Hematopoietic multipotent progenitor cell (in vitro differentiated cells): ENCODE measurements at regions not wholly inside any gene's neighbourhood (a gene's known extent, or its start where the extent isn't known, plus 50 kb on each side); places are given as distances from the start of the nearest gene placed in this dataset.
"Not testable (repeated sequence)": the region's sequence is repeated elsewhere in the genome, so short reads cannot be mapped to it uniquely, and the experiment has no call there.

Experiments
- DNase-seq, 3 donors: peaks; one replicate each; pipeline ENCODE4 v3.0.0-alpha.2; 2011 to 2015; ENCODE audit warnings: low read depth in 2 of 3, low spot score in 2 of 3

DNA sequence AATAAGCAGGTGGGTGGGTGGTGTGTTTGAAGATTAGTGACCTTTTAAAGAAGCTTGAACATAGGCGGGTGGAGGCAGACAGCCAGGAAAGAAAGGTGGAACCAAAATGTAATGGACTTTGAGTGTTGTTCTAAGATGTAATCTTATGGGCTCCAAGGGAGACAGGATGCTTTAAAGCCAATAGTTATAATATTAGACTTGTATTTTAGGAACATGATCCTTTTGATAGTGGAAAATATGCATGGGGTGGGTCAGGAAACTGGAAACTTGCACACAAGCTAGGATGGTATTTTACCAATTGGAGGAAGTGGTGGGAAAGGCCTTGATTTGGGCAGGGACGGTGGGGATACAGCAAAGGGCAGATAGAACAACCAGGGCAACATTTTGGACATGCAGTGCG, 151.8 kb upstream of the PDE7B start:
- DNase-seq: no peak

- DNase-seq: no peak
These were observed 150.1 kb upstream of the PDE7B start for GRCh38 chr6:135701426-135701825.

DNA sequence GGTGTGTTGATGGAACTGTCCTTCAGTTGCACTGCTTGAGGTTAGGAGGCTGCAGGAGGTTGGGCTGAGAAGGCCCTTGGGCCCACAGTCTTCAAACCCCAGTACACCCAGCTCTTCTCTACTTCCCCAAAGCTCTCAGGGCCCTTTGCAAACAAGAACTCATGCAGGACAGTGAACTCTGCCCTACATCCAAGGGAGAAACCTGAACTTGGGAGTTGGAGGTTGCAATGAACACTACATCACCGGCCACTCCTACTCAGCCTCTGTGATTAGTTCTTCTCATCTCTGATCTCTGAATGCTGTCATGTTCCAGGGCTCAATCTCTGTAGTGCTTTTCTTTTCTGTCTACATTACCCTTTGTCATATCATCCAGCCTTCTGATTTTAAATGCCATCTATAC, 148.5 kb upstream of the PDE7B start:
- DNase-seq: no peak

DNA sequence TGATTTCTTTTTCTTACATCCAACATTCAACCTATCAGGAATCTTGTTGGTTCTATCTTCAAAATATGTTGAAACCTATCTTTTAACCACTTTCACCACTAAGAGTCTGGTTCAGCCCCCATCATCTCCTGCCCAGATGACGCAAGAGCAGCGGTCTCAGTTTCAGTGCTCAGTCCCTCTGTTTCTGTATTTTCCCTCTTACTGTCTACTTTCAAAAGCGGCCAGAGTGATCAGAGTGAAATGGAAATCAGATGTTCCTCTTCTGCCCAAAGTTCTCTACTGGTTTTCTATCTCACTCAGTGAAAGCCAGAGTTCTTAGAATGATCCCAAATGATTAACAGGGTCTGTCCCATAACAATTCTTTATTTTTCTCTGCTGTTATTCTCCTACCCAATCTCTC, 147.9 kb upstream of the PDE7B start:
- DNase-seq: no peak

DNA sequence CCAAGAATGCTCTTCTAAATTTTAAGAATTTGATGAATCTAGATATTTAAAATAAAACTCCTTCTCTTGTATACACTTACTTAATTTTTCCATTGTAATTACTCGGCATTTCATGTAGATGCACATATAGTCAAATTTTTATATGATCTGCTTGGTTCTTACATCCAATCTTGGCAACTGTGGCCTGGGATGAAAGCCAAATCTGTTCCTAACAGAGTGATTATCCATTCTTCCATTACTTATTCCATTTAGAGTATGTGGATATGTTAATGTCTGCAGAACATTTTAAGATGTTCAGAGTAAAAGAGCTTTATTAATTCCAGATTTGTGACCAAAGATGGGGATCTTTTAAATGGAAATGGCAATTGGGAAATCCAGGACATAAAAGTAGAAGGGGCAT, 144.1 kb upstream of the PDE7B start:
- DNase-seq: no peak

- no peak for DNase-seq
These were observed 141.5 kb upstream of the PDE7B start for GRCh38 chr6:135710042-135710441.

DNA sequence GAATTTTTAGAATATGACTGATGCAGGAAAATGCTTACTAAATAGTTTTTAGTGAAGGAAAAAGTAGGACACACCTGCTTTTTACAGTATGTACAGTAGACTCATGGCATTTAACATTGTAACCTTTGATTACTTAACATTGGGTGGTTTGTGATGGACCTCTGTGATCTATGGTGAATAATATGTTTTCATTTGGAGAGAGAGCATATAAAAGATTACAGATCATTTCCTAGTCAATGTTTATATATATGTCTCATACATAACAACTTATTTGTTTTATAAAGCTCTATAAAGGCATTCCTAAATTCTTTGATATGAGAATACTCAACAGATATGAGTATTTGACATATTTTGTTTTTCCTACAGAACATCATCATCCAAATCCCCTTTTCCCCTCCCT, 129.3 kb upstream of the PDE7B start:
- DNase-seq: no peak

DNA sequence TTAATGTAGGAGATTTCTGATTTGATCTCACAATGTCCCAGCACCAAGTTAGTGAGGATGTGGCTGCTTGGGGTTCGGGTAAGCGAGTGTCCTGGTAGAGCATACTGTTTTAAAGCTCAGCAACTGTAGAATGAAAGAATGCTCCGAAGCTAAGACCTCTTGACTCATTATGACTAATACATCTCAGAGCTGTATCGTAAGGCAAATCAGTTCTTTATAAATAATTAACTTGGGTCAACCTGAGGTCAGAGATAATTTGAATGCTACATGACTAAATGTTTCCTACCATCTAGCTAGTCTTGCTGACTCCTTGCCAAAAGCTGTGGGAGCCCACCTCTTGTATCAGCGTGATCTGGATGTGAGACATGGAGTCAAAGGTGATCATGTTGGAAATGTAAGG, 128.8 kb upstream of the PDE7B start:
- DNase-seq: no peak

DNA sequence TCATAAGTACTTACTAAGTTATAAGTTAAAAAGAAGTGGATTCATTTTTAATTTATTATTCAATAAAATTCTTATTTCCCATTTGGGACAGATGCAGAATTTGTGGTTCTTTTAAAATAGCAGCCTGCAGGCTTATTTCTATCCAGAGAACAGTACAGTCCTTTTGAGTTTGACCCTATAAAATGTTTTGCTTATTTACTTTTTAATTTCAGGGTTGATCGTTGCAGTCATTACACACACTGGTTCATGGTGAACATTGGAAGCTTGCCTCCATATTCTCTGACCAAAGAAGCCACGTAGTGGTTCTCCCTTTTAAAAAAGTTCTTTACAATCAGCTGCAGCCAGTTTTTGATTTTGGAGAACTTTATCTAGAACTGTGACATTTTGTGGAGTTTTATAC, 122.9 kb upstream of the PDE7B start:
- DNase-seq: no peak

DNA sequence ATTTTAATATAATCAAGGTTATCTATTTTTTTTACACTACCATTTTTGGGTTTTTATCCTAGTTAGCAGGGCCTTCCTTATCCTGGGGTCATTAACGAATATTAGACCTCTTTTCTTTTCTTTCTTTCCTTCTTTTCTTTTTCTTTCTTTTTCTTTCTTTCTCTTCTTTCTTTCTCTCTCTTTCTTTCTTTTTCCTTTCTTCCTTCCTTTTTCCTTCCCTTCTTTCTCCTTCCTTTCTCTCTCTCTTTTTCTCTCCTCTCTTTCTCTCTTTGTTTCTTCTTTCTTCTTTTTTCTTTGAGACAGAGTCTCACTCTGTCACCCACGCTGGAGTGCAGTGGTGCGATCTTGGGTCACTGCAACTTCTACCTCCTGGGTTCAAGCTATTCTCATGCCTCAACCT, 120.4 kb upstream of the PDE7B start:
- no peak for DNase-seq

DNA sequence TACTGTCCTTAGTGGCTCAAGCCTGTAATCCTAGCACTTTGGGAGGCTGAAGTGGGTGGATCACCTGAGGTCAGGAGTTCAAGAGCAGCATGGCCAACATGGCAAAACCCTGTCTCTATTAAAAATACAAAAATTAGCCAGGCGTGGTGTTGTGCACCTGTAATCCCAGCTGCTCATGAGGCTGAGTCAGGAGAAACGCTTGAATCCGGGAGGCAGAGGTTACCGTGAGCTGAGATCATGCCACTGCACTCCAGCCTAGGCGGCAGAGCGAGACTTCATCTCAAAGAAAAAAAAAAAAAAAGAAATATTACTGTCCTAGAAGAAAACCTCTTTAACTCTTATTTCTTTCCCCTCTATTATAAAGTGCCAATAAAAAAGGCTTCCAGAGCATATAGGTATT, 115.2 kb upstream of the PDE7B start:
- not testable (repeated sequence) for DNase-seq

GRCh38 chr6:135738636-135739035, 112.9 kb upstream of the PDE7B start:
- DNase-seq: no peak

- DNase-seq: no peak
These were observed 112.2 kb upstream of the PDE7B start for GRCh38 chr6:135739288-135739687.

- no peak for DNase-seq
These were observed 110.9 kb upstream of the PDE7B start for GRCh38 chr6:135740580-135740979.

GRCh38 chr6:135743476-135743875, 108.0 kb upstream of the PDE7B start:
- no peak for DNase-seq

- DNase-seq: no peak
These were observed 103.3 kb upstream of the PDE7B start for GRCh38 chr6:135748189-135748588.

- no peak for DNase-seq
These were observed 101.4 kb upstream of the PDE7B start for GRCh38 chr6:135750081-135750480.

- DNase-seq: no peak
These were observed 98.3 kb upstream of the PDE7B start for GRCh38 chr6:135753196-135753595.

DNA sequence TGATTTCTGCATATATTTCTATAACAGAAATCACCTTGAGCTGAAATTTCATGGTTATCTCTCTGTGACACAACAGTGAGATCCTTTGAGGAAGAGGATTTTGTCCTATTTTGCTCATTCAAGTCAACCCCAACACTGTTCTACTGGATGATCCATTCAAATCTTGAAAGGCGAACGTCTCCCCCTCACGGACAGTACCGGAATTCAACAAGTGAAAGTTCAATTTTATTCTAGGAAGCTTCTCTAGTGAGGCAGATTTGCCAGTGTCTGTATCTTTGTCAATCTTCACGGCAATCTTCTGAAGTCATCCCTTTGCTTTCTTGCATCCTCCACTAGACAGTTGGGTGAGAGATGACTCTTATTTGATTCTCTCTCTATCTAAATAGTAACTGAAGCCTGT, 91.7 kb upstream of the PDE7B start:
- peak in 1 of 3 donors; percentile 36 for DNase-seq

- no peak for DNase-seq
These were observed 77.5 kb upstream of the PDE7B start for GRCh38 chr6:135774006-135774405.

DNA sequence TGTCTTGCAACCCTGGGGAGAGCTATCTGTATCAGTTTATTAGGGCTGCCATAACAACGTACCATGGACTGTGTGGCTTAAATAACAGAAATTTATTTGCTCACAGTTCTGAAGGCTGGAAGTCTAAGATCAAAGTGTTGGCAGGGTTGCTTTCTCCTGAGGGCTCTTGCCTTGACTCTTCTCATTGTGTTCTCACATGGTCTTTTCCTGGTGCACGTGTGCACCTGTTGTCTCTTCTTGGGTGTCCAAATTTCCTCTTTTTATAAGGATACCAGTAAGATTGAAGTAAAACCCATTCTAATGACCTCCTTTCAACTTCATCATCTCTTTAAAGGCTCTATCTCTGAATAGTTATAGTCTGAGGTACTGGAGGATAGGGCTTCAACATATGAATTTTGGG, 72.3 kb upstream of the PDE7B start:
- DNase-seq: no peak

DNA sequence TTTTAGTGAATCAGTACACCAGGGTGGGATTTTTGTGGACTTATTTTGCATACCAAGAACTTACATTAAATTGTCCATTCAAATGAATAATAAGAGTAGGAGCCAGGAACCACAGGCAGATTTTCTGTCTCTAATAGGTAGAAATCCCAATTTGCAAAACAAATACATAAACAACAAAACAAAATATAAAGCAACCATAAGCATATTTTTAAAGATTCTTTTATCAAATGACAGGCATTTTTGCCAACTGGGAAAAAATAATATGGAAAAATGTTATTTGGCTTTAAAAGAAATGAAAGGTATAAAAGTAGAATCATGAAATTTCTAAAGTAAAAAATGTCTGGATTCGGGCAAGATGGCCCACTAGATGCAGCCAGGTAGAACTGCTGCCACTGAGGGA, 71.2 kb upstream of the PDE7B start:
- no peak for DNase-seq

DNA sequence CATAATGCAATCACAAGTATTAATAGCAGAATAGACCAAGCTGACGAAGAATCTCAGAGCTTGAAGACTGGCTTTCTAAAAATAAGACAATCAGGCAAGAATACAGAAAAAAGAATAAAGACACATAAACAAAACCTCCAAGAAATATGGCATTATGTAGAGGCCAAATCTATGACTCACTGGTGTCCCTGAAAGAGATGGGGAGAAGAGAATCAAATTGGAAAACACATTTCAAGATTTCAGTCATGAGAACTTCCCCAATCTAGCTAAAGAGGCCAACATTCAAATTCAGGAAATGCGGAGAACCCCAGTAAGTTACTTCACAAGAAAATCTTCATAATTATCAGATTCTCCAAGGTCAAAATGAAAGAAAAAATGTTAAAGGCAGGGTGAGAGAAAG, 69.0 kb upstream of the PDE7B start:
- no peak for DNase-seq

- no peak for DNase-seq
These were observed 67.0 kb upstream of the PDE7B start for GRCh38 chr6:135784507-135784906.
